GM12878 (cell line): ENCODE measurements at regions not wholly inside any gene's neighbourhood (a gene's known extent, or its start where the extent isn't known, plus 50 kb on each side); places are given as distances from the start of the nearest gene placed in this dataset.

ENCODE experiments used
- ATAC-seq: fragments of 200-7000 bp; cut with Tn5 transposase; 3 replicates; pipeline ENCODE4 v1.9.1; 2020; ENCODE audit warnings: mild to moderate bottlenecking, moderate library complexity
- BruUV-seq: library from RNA; stranded (reverse); fragments of 400-500 nt; replicated peaks from 2 replicates; lab custom pipeline; 2021; lab: Mats Ljungman, UMichigan
- CTCF ChIA-PET: fragments of 300-600 bp; sonication (Branson Sonifier 250); formaldehyde crosslinking; extraction: SDS; loops from one replicate; lab custom pipeline; 2021; ENCODE audit warnings: inconsistent platforms; lab: Yijun Ruan, JAX
- POLR2A ChIA-PET: fragments of 350-600 bp; formaldehyde crosslinking; extraction: SDS; loops from one replicate; lab custom pipeline; 2021; ENCODE audit warnings: inconsistent platforms; lab: Charles Lee
- RAD21 ChIA-PET: fragments of 300-600 bp; sonication (Branson Sonifier 250); formaldehyde crosslinking; loops from one replicate; lab custom pipeline; 2023; ENCODE audit warnings: antibody characterized with exemption; ENCODE audit not compliant: unreplicated experiment; lab: Charles Lee
- SMC1A ChIA-PET: fragments of 300-600 bp; sonication (Branson Sonifier 250); formaldehyde crosslinking; loops from one replicate; lab custom pipeline; 2023; ENCODE audit not compliant: unreplicated experiment, uncharacterized antibody; lab: Charles Lee
- DNase-seq: peaks from one replicate; pipeline ENCODE4 v3.0.0-alpha.2; 2011; ENCODE audit warnings: low read depth, low spot score
- FAIRE-seq: peaks from 3 replicates; lab custom pipeline; 2011; peaks lifted over from hg19 to GRCh38; lab: Jason Lieb, UNC
- H2AFZ ChIP-seq: 2 replicates; pipeline ENCODE4 v1.6.0; 2011; ENCODE audit warnings: low read depth, low read length, control low read depth; ENCODE audit not compliant: control insufficient read depth
- H3K27ac ChIP-seq: 2 replicates; pipeline ENCODE4 v1.5.1; 2011; ENCODE audit warnings: control low read depth; ENCODE audit not compliant: control insufficient read depth, insufficient read depth
- H3K27me3 ChIP-seq, 2 experiments: replicated peaks in 1 of 2; 2 replicates each; pipeline versions ENCODE4 v1.6.0 to v1.6.1; 2011; ENCODE audit warnings: low read length in 1 of 2; ENCODE audit not compliant: control insufficient read depth in 2 of 2, insufficient read depth in 2 of 2
- H3K36me3 ChIP-seq, 2 experiments: 2 replicates each; pipeline ENCODE4 v1.5.1; 2011; ENCODE audit warnings: low read length in 1 of 2; ENCODE audit not compliant: control insufficient read depth in 2 of 2, insufficient read depth in 2 of 2
- H3K4me1 ChIP-seq: 2 replicates; pipeline ENCODE4 v1.6.1; 2011; ENCODE audit warnings: mild to moderate bottlenecking, low read length, moderate library complexity, mixed read lengths; ENCODE audit not compliant: control insufficient read depth, insufficient read depth
- H3K4me2 ChIP-seq: 2 replicates; pipeline ENCODE4 v1.6.0; 2011; ENCODE audit warnings: control low read depth; ENCODE audit not compliant: control insufficient read depth, insufficient read depth
- H3K4me3 ChIP-seq: fragments of 200-600 bp; sonication (generic); 2 replicates; pipeline ENCODE4 v1.5.1; 2016
- H3K79me2 ChIP-seq: 2 replicates; pipeline ENCODE4 v1.6.0; 2011; ENCODE audit warnings: low read length; ENCODE audit not compliant: control insufficient read depth, insufficient read depth
- H3K9ac ChIP-seq: 2 replicates; pipeline ENCODE4 v1.8.0; 2011; ENCODE audit warnings: low read length, control low read depth, mixed read lengths; ENCODE audit not compliant: control insufficient read depth, insufficient read depth
- H3K9me3 ChIP-seq: replicated peaks from 3 replicates; pipeline ENCODE4 v1.5.1; 2011; ENCODE audit warnings: mild to moderate bottlenecking, low read length; ENCODE audit not compliant: control insufficient read depth, insufficient read depth
- H4K20me1 ChIP-seq: 2 replicates; pipeline ENCODE4 v1.6.0; 2011; ENCODE audit not compliant: control insufficient read depth, insufficient read depth
- BACH1 ChIP-seq: fragments of 450-650 bp; IDR thresholded peaks from 2 replicates; pipeline ENCODE4 v1.6.1; 2017; ENCODE audit warnings: mild to moderate bottlenecking, borderline replicate concordance
- CREM ChIP-seq: IDR thresholded peaks from 2 replicates; pipeline ENCODE4 v1.6.1; 2014; ENCODE audit warnings: antibody characterized with exemption, low read depth
- GABPA ChIP-seq: IDR thresholded peaks from 2 replicates; pipeline ENCODE4 v1.6.1; 2014; ENCODE audit warnings: antibody characterized with exemption, low read depth, mild to moderate bottlenecking, inconsistent platforms
- MEF2B ChIP-seq: fragments of 450-650 bp; IDR thresholded peaks from 2 replicates; pipeline ENCODE4 v1.6.1; 2018; ENCODE audit warnings: mild to moderate bottlenecking, moderate library complexity; ENCODE audit not compliant: partially characterized antibody, poor library complexity, severe bottlenecking
- MTA3 ChIP-seq: IDR thresholded peaks from 2 replicates; pipeline ENCODE4 v1.6.1; 2012; ENCODE audit warnings: low read length, inconsistent platforms, borderline replicate concordance
- RAD51 ChIP-seq: fragments of 450-650 bp; IDR thresholded peaks from 2 replicates; pipeline ENCODE4 v1.6.1; 2016; ENCODE audit warnings: moderate library complexity, mild to moderate bottlenecking, inconsistent platforms
- RCOR1 ChIP-seq: conservative IDR thresholded peaks from 2 replicates; pipeline ENCODE4 v1.6.1; 2012; ENCODE audit warnings: low read depth, low read length, improper control_type of control experiment
- RFX5 ChIP-seq: IDR thresholded peaks from 2 replicates; pipeline ENCODE4 v1.6.1; 2011; ENCODE audit warnings: low read depth, low read length, improper control_type of control experiment
- SMARCA5 ChIP-seq: fragments of 450-650 bp; IDR thresholded peaks from 2 replicates; pipeline ENCODE4 v1.6.1; 2017; ENCODE audit warnings: mild to moderate bottlenecking
- SUZ12 ChIP-seq: fragments of 200-600 bp; sonication (generic); IDR thresholded peaks from one replicate; pipeline ENCODE4 v1.6.1; 2018; ENCODE audit warnings: antibody characterized with exemption, mild to moderate bottlenecking; ENCODE audit not compliant: unreplicated experiment
- WGBS: methylation state at CpG from one replicate; pipeline ENCODE4 v1.1.6; 2016; ENCODE audit warnings: low lambda C conversion rate; ENCODE audit not compliant: insufficient replicate concordance, insufficient coverage; ENCODE audit errors: missing lambda C conversion rate; 5-methylcytosine and 5-hydroxymethylcytosine counted together
- in situ Hi-C: fragments of 300-500 bp; cut with MboI; formaldehyde crosslinking; loops from 9 replicates; pipeline ENCODE4 v1.14.3; 2018; ENCODE audit warnings: mixed read lengths
- intact Hi-C: fragments of 100-400 bp; cut with micrococcal nuclease; formaldehyde crosslinking; loops from one replicate; pipeline ENCODE4 v1.14.2; 2022; ENCODE audit not compliant: unreplicated experiment
- TF ChIP-seq, protein P1 (sequence below): IDR thresholded peaks from 2 replicates; pipeline ENCODE4 v1.6.1; 2012; ENCODE audit warnings: improper control_type of control experiment, low read depth, low read length; ENCODE audit not compliant: insufficient replicate concordance
- TF ChIP-seq, protein P2 (sequence below): fragments of 450-650 bp; IDR thresholded peaks from 2 replicates; pipeline ENCODE4 v1.6.1; 2017; ENCODE audit warnings: low read depth, mild to moderate bottlenecking, moderate library complexity

DNA sequence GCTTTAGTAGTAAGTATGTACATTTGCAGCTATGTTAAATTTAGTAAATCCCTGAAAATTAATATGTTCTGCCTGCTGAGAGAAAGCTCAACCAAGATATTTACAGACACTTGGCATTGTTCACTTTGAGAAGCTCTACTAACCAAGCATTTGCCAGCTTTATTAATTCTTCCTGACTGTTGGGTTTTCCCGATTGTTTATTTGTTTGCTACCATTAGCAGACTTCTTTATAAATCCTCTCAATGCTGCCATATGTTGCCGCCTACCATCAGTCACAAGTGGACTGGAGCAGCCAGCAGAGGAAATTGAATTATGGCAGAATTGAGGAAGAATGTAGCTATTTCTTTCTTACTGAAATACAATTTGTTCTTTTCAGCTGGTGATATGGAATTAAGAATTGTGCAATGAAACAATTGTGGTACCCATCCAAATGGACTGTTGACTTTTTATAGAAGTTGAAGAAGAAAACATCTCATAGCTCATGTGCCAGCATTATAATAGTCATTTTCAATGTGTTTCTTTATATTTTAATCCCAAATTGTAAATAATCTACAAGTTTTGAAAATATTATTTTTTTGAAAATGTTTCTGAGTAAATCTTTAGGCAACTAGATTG lies 588.7 kb upstream of the CDH6 start:
- H3K79me2 ChIP-seq, result no peaks in the 10 kb centered on the region
- intact Hi-C loops (no loop called here), in situ Hi-C loops (no loop called here)
- TF ChIP-seq CREM, result no peak
- H3K27me3 ChIP-seq, result no peaks in the 10 kb centered on the region
- SMC1A ChIA-PET, result no interaction called here
- no peak overlapping the region for H3K27ac ChIP-seq
- ATAC-seq (no peak), FAIRE-seq (no peak), DNase-seq (no peak)
- H3K4me3 ChIP-seq, result no peak overlapping the region
- RAD21 ChIA-PET, result no interaction called here
- H3K4me1 ChIP-seq, result no peaks in the 10 kb centered on the region
- CTCF ChIA-PET, result no interaction called here
- no peak overlapping the region for H3K4me2 ChIP-seq
- no peaks in the 10 kb centered on the region for H3K9me3 ChIP-seq
- no TSS peak for BruUV-seq
- H4K20me1 ChIP-seq, result no peaks in the 10 kb centered on the region
- 62% methylated on average over 2 of the region's 2 CpGs for WGBS
- no peaks in the 10 kb centered on the region for H3K36me3 ChIP-seq
- POLR2A ChIA-PET, result no interaction called here
- no peak overlapping the region for H2AFZ ChIP-seq
- H3K9ac ChIP-seq, result no peak overlapping the region

DNA sequence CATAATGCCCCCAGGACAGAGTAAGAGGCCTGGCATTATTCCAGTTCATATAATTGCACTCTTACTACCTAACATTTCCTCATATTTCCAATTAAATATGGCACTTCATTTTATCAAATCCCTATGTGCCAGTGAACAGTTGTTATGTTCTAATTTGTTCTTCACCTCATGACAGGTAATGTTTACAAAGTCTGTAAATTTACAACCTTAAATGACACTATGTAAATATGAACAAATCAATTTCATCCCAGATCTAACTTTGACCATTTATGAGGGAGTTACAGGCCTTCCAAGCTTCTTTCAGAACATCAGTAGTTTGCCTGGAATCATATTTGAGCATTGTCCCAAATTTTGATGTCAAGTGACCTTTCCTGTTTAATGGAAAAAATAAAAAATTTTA lies 592.6 kb upstream of the CDH6 start:
- in situ Hi-C loops (no loop called here), intact Hi-C loops (no loop called here)
- Histone ChIP-seq H3K27me3 (no peaks in the 10 kb centered on the region), H3K9me3 (no peaks in the 10 kb centered on the region), H4K20me1 (no peaks in the 10 kb centered on the region), H3K79me2 (no peaks in the 10 kb centered on the region), H3K4me2 (no peak overlapping the region), H2AFZ (no peak overlapping the region), H3K4me3 (no peak overlapping the region), H3K4me1 (no peaks in the 10 kb centered on the region), H3K9ac (no peak overlapping the region), H3K27ac (no peak overlapping the region), H3K36me3 (no peaks in the 10 kb centered on the region)
- DNase-seq (no peak), FAIRE-seq (no peak), ATAC-seq (no peak)
- ChIA-PET RAD21 (no interaction called here), CTCF (no interaction called here), SMC1A (no interaction called here), POLR2A (no interaction called here)
- no TSS peak for BruUV-seq
- TF ChIP-seq SMARCA5, result no peak
- no peak for TF ChIP-seq MEF2B
- TF ChIP-seq RFX5, result no peak
- no peak for TF ChIP-seq MTA3
- TF ChIP-seq SUZ12, result no peak
- TF ChIP-seq, protein P1, sequence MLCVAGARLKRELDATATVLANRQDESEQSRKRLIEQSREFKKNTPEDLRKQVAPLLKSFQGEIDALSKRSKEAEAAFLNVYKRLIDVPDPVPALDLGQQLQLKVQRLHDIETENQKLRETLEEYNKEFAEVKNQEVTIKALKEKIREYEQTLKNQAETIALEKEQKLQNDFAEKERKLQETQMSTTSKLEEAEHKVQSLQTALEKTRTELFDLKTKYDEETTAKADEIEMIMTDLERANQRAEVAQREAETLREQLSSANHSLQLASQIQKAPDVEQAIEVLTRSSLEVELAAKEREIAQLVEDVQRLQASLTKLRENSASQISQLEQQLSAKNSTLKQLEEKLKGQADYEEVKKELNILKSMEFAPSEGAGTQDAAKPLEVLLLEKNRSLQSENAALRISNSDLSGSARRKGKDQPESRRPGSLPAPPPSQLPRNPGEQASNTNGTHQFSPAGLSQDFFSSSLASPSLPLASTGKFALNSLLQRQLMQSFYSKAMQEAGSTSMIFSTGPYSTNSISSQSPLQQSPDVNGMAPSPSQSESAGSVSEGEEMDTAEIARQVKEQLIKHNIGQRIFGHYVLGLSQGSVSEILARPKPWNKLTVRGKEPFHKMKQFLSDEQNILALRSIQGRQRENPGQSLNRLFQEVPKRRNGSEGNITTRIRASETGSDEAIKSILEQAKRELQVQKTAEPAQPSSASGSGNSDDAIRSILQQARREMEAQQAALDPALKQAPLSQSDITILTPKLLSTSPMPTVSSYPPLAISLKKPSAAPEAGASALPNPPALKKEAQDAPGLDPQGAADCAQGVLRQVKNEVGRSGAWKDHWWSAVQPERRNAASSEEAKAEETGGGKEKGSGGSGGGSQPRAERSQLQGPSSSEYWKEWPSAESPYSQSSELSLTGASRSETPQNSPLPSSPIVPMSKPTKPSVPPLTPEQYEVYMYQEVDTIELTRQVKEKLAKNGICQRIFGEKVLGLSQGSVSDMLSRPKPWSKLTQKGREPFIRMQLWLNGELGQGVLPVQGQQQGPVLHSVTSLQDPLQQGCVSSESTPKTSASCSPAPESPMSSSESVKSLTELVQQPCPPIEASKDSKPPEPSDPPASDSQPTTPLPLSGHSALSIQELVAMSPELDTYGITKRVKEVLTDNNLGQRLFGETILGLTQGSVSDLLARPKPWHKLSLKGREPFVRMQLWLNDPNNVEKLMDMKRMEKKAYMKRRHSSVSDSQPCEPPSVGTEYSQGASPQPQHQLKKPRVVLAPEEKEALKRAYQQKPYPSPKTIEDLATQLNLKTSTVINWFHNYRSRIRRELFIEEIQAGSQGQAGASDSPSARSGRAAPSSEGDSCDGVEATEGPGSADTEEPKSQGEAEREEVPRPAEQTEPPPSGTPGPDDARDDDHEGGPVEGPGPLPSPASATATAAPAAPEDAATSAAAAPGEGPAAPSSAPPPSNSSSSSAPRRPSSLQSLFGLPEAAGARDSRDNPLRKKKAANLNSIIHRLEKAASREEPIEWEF, result no peak
- TF ChIP-seq BACH1, result no peak
- no peak for TF ChIP-seq GABPA
- TF ChIP-seq RAD51, result no peak
- TF ChIP-seq, protein P2, sequence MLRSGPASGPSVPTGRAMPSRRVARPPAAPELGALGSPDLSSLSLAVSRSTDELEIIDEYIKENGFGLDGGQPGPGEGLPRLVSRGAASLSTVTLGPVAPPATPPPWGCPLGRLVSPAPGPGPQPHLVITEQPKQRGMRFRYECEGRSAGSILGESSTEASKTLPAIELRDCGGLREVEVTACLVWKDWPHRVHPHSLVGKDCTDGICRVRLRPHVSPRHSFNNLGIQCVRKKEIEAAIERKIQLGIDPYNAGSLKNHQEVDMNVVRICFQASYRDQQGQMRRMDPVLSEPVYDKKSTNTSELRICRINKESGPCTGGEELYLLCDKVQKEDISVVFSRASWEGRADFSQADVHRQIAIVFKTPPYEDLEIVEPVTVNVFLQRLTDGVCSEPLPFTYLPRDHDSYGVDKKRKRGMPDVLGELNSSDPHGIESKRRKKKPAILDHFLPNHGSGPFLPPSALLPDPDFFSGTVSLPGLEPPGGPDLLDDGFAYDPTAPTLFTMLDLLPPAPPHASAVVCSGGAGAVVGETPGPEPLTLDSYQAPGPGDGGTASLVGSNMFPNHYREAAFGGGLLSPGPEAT, result no peak
- TF ChIP-seq RCOR1, result no peak
